Neural cell (in vitro differentiated cells): ENCODE measurements at regions not wholly inside any gene's neighbourhood (a gene's known extent, or its start where the extent isn't known, plus 50 kb on each side); places are given as distances from the start of the nearest gene placed in this dataset.

Source experiments
- RAD21 ChIP-seq: fragments of 450-650 bp; conservative IDR thresholded peaks from 2 replicates; pipeline ENCODE4 v1.6.1; 2014; ENCODE audit warnings: antibody characterized with exemption, mild to moderate bottlenecking, moderate library complexity
- TF ChIP-seq, protein P1 (sequence below): fragments of 450-650 bp; IDR thresholded peaks from 2 replicates; pipeline ENCODE4 v1.5.1; 2014; ENCODE audit warnings: antibody characterized with exemption, mild to moderate bottlenecking, moderate library complexity; ENCODE audit not compliant: poor library complexity, severe bottlenecking

DNA sequence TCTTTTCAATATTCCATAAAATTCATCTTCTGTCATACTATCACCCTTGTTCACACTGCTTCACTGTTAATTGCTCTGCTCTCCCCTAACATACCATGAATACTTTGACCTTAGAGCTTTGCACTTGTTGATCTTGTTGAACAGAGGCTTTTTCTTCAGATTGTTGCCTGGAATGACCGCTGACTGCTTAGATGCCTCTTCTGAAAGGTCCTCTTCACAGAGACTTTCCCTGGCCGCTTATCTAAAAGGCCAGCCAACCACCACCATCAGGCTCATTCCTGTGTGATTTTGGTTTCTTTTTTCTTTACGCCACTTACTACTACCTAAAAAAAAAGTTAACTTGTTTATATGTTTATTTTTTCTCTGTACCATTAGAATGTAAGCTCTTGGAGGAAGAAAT, 667.7 kb downstream of the STPG2 start:
- TF ChIP-seq, protein P1, sequence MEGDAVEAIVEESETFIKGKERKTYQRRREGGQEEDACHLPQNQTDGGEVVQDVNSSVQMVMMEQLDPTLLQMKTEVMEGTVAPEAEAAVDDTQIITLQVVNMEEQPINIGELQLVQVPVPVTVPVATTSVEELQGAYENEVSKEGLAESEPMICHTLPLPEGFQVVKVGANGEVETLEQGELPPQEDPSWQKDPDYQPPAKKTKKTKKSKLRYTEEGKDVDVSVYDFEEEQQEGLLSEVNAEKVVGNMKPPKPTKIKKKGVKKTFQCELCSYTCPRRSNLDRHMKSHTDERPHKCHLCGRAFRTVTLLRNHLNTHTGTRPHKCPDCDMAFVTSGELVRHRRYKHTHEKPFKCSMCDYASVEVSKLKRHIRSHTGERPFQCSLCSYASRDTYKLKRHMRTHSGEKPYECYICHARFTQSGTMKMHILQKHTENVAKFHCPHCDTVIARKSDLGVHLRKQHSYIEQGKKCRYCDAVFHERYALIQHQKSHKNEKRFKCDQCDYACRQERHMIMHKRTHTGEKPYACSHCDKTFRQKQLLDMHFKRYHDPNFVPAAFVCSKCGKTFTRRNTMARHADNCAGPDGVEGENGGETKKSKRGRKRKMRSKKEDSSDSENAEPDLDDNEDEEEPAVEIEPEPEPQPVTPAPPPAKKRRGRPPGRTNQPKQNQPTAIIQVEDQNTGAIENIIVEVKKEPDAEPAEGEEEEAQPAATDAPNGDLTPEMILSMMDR: no peak
- TF ChIP-seq RAD21: no peak
